ENCODE measurements at regions not wholly inside any gene's neighbourhood (a gene's known extent, or its start where the extent isn't known, plus 50 kb on each side); places are given as distances from the start of the nearest gene placed in this dataset.
"Not testable (repeated sequence)": the region's sequence is repeated elsewhere in the genome, so short reads cannot be mapped to it uniquely, and the experiment has no call there.

DNA sequence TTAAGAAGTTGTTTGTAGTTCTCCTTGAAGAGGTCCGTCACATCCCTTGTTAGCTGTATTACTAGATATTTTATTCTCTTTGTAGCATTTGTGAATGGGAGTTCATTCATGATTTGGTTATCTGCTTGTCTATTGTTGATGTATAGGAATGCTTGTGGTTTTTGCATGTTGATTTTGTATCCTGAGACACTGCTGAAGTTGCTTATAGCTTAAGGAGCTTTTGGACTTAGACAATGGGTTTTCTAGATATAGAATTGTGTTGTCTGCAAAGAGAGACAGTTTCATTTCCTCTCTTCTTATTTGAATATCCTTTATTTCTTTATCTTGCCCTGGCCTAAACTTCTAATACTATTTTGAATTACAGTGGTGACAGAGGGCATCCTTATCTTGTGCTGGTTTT lies 52.1 kb upstream of the GRID2 start:
- no peaks in the 10 kb centered on the region for H3K27me3 ChIP-seq
- TF ChIP-seq, protein P1, sequence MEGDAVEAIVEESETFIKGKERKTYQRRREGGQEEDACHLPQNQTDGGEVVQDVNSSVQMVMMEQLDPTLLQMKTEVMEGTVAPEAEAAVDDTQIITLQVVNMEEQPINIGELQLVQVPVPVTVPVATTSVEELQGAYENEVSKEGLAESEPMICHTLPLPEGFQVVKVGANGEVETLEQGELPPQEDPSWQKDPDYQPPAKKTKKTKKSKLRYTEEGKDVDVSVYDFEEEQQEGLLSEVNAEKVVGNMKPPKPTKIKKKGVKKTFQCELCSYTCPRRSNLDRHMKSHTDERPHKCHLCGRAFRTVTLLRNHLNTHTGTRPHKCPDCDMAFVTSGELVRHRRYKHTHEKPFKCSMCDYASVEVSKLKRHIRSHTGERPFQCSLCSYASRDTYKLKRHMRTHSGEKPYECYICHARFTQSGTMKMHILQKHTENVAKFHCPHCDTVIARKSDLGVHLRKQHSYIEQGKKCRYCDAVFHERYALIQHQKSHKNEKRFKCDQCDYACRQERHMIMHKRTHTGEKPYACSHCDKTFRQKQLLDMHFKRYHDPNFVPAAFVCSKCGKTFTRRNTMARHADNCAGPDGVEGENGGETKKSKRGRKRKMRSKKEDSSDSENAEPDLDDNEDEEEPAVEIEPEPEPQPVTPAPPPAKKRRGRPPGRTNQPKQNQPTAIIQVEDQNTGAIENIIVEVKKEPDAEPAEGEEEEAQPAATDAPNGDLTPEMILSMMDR (IDR thresholded peaks at IDR 0.05; ENCODE audit: low read depth, low read length) = no peak
- H3K9me3 ChIP-seq = no peaks in the 10 kb centered on the region
- DNase-seq = no peak
- H3K4me3 ChIP-seq (ENCODE audit: low read depth, low read length) = no peak overlapping the region
- H3K36me3 ChIP-seq = no peaks in the 10 kb centered on the region
- H3K4me1 ChIP-seq = no peaks in the 10 kb centered on the region

DNA sequence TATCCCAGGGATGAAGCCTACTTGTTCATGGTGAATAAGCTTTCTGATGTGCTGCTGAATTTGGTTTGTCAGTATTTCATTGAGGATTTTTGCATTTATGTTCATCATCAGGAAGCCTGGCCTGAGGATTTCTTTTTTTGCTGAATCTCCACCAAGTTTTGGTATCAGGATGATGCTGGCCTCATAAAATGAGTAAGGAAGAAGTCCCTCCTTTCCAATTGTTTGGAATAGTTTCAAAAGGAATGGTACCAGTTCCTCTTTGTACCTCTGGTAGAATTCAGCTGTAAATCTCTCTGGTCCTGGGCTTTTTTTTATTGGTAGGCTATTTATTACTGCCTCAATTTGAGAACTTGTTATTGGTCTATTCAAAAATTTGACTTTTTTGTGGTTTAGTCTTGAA lies 51.4 kb upstream of the GRID2 start:
- H3K4me3 ChIP-seq (ENCODE audit: low read depth, low read length); H3K36me3 ChIP-seq; DNase-seq; H3K27me3 ChIP-seq; H3K4me1 ChIP-seq; H3K9me3 ChIP-seq: not testable (repeated sequence)

DNA sequence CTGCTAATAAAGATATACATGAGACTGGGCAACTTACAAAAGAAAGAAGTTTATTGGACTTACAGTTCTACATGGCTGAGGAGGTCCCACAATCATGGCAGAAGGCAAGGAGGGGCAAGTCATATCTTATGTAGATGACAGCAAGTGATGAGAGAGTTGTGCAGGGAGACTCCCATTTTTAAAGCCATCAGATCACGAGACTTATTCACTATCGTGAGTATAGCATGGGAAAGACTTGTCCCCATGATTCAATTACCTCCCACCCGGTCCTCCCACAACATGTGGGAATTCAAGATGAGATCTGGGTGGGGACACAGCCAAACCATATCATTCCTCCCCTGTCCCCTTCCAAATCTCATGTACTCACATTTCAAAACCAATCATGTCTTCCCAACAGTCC lies 50.9 kb upstream of the GRID2 start:
- TF ChIP-seq, protein P1 (IDR thresholded peaks at IDR 0.05; ENCODE audit: low read depth, low read length) = no peak
- H3K4me3 ChIP-seq (ENCODE audit: low read depth, low read length) = no peak overlapping the region
- no peaks in the 10 kb centered on the region for H3K9me3 ChIP-seq
- no peak for DNase-seq
- no peaks in the 10 kb centered on the region for H3K27me3 ChIP-seq
- no peaks in the 10 kb centered on the region for H3K36me3 ChIP-seq
- H3K4me1 ChIP-seq = no peaks in the 10 kb centered on the region

DNA sequence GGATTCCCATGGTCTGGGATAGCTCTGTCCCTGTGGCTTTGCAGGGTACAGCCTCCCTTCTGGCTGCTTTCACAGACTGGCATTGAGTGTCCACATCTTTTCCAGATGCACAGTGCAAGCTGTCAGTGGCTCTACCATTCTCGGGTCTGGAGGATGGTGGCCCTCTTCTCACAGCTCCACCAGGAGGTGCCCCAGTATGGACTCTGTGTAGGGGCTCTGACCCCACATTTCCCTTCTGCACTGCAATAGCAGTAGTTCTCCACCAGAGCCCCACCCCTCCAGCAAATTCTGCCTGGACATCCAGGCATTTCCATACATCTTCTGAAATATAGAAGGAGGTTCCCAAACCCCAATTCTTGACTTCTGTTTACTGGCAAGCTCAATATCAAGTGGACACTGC lies 50.2 kb upstream of the GRID2 start:
- H3K36me3 ChIP-seq = no peaks in the 10 kb centered on the region
- no peak overlapping the region for H3K4me3 ChIP-seq (ENCODE audit: low read depth, low read length)
- H3K27me3 ChIP-seq = no peaks in the 10 kb centered on the region
- no peaks in the 10 kb centered on the region for H3K9me3 ChIP-seq
- TF ChIP-seq, protein P1 (IDR thresholded peaks at IDR 0.05; ENCODE audit: low read depth, low read length) = no peak
- no peak for DNase-seq
- H3K4me1 ChIP-seq = no peaks in the 10 kb centered on the region

All from BE2C (cell line).